Loucy (cell line): ENCODE measurements at regions not wholly inside any gene's neighbourhood (a gene's known extent, or its start where the extent isn't known, plus 50 kb on each side); places are given as distances from the start of the nearest gene placed in this dataset.
"Not testable (repeated sequence)": the region's sequence is repeated elsewhere in the genome, so short reads cannot be mapped to it uniquely, and the experiment has no call there.

Source experiments
- EZH2phosphoT487 ChIP-seq: fragments of 200-600 bp; IDR thresholded peaks from 2 replicates; pipeline ENCODE4 v1.6.1; 2018; ENCODE audit warnings: antibody characterized with exemption, mild to moderate bottlenecking, moderate library complexity, borderline replicate concordance
- TF ChIP-seq, protein P1 (sequence below): fragments of 200-600 bp; sonication (generic); conservative IDR thresholded peaks from 2 replicates; pipeline ENCODE4 v1.5.1; 2014; ENCODE audit warnings: mild to moderate bottlenecking, antibody characterized with exemption, low read length

DNA sequence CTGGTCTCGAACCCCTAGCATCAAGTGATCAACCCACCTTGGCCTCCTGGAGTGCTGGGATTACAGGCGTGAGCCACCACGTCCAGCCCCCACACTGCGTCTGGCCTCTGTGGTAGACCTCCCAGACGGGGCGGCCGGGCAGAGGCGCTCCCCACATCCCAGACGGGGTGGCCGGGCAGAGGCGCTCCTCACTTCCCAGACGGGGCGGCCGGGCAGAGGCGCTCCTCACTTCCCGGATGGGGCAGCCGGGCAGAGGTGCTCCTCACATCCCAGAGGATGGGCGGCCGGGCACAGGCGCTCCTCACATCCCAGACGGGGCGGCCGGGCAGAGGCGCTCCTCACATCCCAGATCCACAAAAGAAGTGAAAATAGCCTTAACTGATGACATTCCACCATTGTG, 1891.0 kb upstream of the CDH9 start:
- not testable (repeated sequence) for TF ChIP-seq EZH2phosphoT487
- TF ChIP-seq, protein P1, sequence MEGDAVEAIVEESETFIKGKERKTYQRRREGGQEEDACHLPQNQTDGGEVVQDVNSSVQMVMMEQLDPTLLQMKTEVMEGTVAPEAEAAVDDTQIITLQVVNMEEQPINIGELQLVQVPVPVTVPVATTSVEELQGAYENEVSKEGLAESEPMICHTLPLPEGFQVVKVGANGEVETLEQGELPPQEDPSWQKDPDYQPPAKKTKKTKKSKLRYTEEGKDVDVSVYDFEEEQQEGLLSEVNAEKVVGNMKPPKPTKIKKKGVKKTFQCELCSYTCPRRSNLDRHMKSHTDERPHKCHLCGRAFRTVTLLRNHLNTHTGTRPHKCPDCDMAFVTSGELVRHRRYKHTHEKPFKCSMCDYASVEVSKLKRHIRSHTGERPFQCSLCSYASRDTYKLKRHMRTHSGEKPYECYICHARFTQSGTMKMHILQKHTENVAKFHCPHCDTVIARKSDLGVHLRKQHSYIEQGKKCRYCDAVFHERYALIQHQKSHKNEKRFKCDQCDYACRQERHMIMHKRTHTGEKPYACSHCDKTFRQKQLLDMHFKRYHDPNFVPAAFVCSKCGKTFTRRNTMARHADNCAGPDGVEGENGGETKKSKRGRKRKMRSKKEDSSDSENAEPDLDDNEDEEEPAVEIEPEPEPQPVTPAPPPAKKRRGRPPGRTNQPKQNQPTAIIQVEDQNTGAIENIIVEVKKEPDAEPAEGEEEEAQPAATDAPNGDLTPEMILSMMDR: not testable (repeated sequence)
